ENCODE measurements at regions not wholly inside any gene's neighbourhood (a gene's known extent, or its start where the extent isn't known, plus 50 kb on each side); places are given as distances from the start of the nearest gene placed in this dataset.

- H3K27me3 Mint-ChIP-seq (ENCODE audit: low read depth) = peaks cover 2% of the 10 kb centered on the region
- ATAC-seq (no peak), DNase-seq (ENCODE audit: low spot score) (no peak)
- CTCF ChIA-PET = interaction anchor here (1.2 kb wide), 1 partner anchor 48 kb away, joined by 3 read pairs; no protein-coding TSS in a partner anchor
- peaks cover 19% of the 10 kb centered on the region for H3K36me3 Mint-ChIP-seq
- no peak overlapping the region for H3K4me3 Mint-ChIP-seq
- H3K9me3 Mint-ChIP-seq = peaks cover 51% of the 10 kb centered on the region
- POLR2A ChIA-PET = no interaction called here
- TF ChIP-seq NFYB (CRISPR knock-in tag; conservative IDR thresholded peaks at IDR 0.05; ENCODE audit: low read depth) (no peak), FOXP1 (CRISPR knock-in tag; IDR thresholded peaks at IDR 0.05; ENCODE audit: borderline replicate concordance) (no peak), MXD4 (CRISPR knock-in tag; IDR thresholded peaks at IDR 0.05; ENCODE audit: borderline replicate concordance) (no peak)
- TF ChIP-seq, protein P1, sequence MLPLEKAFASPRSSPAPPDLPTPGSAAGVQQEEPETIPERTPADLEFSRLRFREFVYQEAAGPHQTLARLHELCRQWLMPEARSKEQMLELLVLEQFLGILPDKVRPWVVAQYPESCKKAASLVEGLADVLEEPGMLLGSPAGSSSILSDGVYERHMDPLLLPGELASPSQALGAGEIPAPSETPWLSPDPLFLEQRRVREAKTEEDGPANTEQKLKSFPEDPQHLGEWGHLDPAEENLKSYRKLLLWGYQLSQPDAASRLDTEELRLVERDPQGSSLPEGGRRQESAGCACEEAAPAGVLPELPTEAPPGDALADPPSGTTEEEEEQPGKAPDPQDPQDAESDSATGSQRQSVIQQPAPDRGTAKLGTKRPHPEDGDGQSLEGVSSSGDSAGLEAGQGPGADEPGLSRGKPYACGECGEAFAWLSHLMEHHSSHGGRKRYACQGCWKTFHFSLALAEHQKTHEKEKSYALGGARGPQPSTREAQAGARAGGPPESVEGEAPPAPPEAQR (CRISPR knock-in tag; IDR thresholded peaks at IDR 0.05) = no peak
- peaks cover 3% of the 10 kb centered on the region for H3K4me1 Mint-ChIP-seq
- H3K27ac Mint-ChIP-seq = no peak overlapping the region
These were observed 355.2 kb downstream of the PCNX1 start for GRCh38 chr14:71262441-71262840.

- DNase-seq (ENCODE audit: low spot score) = no peak
- Mint-ChIP-seq H3K4me1 (peaks cover 3% of the 10 kb centered on the region), H3K27ac (peak overlapping the region; percentile 77), H3K36me3 (peaks cover 24% of the 10 kb centered on the region), H3K27me3 (ENCODE audit: low read depth) (peaks cover 6% of the 10 kb centered on the region), H3K9me3 (peaks cover 46% of the 10 kb centered on the region), H3K4me3 (no peak overlapping the region)
- CTCF ChIA-PET = interaction anchor here (1.0 kb wide), 1 partner anchor 46 kb away, joined by 3 read pairs; no protein-coding TSS in a partner anchor
- peak; percentile 58; the same call in 1 of the 2 replicates for ATAC-seq
- TF ChIP-seq NR1H2 (CRISPR knock-in tag; IDR thresholded peaks at IDR 0.05) (no peak), GTF2I (CRISPR knock-in tag; conservative IDR thresholded peaks at IDR 0.05) (no peak), SOX15 (CRISPR knock-in tag; IDR thresholded peaks at IDR 0.05) (no peak), ZNF512 (CRISPR knock-in tag; IDR thresholded peaks at IDR 0.05; ENCODE audit: borderline replicate concordance) (no peak), JUN (CRISPR knock-in tag; IDR thresholded peaks at IDR 0.05) (no peak), GRHL2 (CRISPR knock-in tag; IDR thresholded peaks at IDR 0.05; ENCODE audit: insufficient replicate concordance, severe bottlenecking) (no peak), NR2C2 (CRISPR knock-in tag; IDR thresholded peaks at IDR 0.05) (no peak), ZNF121 (CRISPR knock-in tag; IDR thresholded peaks at IDR 0.05) (no peak), HMGA2 (CRISPR knock-in tag; IDR thresholded peaks at IDR 0.05) (no peak), ZNF138 (CRISPR knock-in tag; conservative IDR thresholded peaks at IDR 0.05) (no peak), ZNF423 (CRISPR knock-in tag; IDR thresholded peaks at IDR 0.05) (no peak), ZNF416 (CRISPR knock-in tag; IDR thresholded peaks at IDR 0.05) (no peak), ZNF219 (CRISPR knock-in tag; IDR thresholded peaks at IDR 0.05; ENCODE audit: borderline replicate concordance) (no peak)
- TF ChIP-seq, protein P2, sequence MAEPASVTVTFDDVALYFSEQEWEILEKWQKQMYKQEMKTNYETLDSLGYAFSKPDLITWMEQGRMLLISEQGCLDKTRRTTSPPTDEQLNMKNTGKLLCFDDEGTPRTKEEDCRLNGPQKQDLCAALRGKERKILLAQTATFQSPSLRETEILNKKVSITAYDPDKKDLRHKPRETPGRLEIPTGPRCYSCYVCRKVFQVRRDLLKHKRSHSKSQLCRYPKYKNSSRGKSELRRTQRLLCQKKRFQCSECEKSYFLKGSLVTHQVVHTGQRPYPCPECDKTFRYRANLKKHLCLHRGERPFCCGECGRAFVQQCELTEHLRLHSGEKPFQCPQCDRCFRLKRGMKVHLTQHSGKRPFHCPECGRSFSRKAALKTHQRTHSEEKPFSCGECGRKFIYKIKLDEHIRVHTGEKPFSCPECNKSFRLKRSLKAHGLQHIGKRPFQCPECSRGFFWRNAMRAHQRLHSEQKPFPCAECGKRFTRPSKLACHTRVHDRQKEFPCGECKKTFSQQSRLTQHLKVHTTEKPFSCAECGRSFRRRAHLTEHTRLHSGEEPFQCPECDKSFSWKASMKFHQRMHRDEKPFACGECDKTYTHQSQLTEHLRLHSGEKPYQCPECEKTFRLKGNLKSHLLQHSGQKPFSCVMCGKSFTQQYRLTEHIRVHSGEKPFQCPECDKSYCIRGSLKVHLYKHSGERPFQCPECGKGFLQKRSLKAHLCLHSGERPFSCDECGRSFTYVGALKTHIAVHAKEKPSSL (CRISPR knock-in tag; conservative IDR thresholded peaks at IDR 0.05) = no peak
- POLR2A ChIA-PET = no interaction called here
These were observed 357.0 kb downstream of the PCNX1 start for GRCh38 chr14:71264260-71264659.

DNA sequence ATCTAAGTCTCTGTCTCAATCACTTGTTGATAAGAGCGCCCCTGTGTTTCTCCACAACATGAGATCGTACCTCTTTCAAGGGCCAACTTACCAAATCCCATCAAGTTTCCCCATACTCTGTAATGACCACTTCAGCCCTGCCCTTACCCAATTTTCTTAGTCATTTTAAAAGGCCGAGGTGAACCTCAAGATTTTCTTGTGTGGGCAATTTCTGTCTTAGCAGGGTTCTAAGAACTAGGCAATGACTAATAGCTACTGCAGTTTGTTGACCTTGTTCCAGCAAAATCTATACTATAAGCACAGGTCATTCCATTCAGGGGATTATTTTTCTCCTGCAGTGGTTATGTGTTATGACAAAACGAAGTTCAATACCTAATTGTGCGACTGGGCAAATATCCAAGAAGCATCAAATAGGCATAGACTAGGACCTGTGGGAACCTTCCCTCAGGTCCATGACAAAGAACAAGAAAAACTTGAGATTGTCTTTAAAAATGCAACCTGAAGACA, 359.8 kb downstream of the PCNX1 start:
- no peak for DNase-seq (ENCODE audit: low spot score)
- peaks cover 9% of the 10 kb centered on the region for H3K27me3 Mint-ChIP-seq (ENCODE audit: low read depth)
- H3K4me3 Mint-ChIP-seq = no peak overlapping the region
- peaks cover 54% of the 10 kb centered on the region for H3K9me3 Mint-ChIP-seq
- no peak overlapping the region for H3K27ac Mint-ChIP-seq
- no peak for ATAC-seq
- peaks cover 35% of the 10 kb centered on the region for H3K36me3 Mint-ChIP-seq
- peaks cover 7% of the 10 kb centered on the region for H3K4me1 Mint-ChIP-seq
- ChIA-PET CTCF (no interaction called here), POLR2A (no interaction called here)
- no peak for TF ChIP-seq SP1 (CRISPR knock-in tag; conservative IDR thresholded peaks at IDR 0.05)
- no peak for TF ChIP-seq ZNF317 (CRISPR knock-in tag; IDR thresholded peaks at IDR 0.05; ENCODE audit: borderline replicate concordance, low read depth)
- no peak for TF ChIP-seq USF2 (CRISPR knock-in tag; IDR thresholded peaks at IDR 0.05)
- no peak for TF ChIP-seq ATF1 (CRISPR knock-in tag; IDR thresholded peaks at IDR 0.05)
- no peak for TF ChIP-seq FOXP4 (CRISPR knock-in tag; IDR thresholded peaks at IDR 0.05)
- no peak for TF ChIP-seq JAZF1 (CRISPR knock-in tag; IDR thresholded peaks at IDR 0.05)
- no peak for TF ChIP-seq TEAD1 (CRISPR knock-in tag; IDR thresholded peaks at IDR 0.05)
- TF ChIP-seq ZNF416 (CRISPR knock-in tag; IDR thresholded peaks at IDR 0.05) = no peak

All from WTC11 (cell line).